GM06990 (cell line): ENCODE measurements at regions not wholly inside any gene's neighbourhood (a gene's known extent, or its start where the extent isn't known, plus 50 kb on each side); places are given as distances from the start of the nearest gene placed in this dataset.

Experiments used
- DNase-seq: peaks from one replicate; pipeline ENCODE4 v3.0.0-alpha.2; 2011; ENCODE audit not compliant: insufficient read length; ENCODE audit errors: extremely low read depth
- H3K27me3 ChIP-seq: replicated peaks from 2 replicates; pipeline ENCODE4 v1.6.0; 2011; ENCODE audit warnings: low read length; ENCODE audit not compliant: control insufficient read depth, insufficient read depth
- H3K36me3 ChIP-seq: 2 replicates; pipeline ENCODE4 v1.5.1; 2011; ENCODE audit warnings: low read length; ENCODE audit not compliant: control insufficient read depth, insufficient read depth
- H3K4me3 ChIP-seq: replicated peaks from 2 replicates; pipeline ENCODE4 v1.5.1; 2011; ENCODE audit warnings: low read depth, mild to moderate bottlenecking, control low read depth, low read length
- TF ChIP-seq, protein P1 (sequence below): IDR thresholded peaks from 2 replicates; pipeline ENCODE4 v1.5.1; 2011; ENCODE audit warnings: low read length, control low read depth, mild to moderate bottlenecking, inconsistent platforms; ENCODE audit not compliant: insufficient read depth, poor library complexity, severe bottlenecking

DNA sequence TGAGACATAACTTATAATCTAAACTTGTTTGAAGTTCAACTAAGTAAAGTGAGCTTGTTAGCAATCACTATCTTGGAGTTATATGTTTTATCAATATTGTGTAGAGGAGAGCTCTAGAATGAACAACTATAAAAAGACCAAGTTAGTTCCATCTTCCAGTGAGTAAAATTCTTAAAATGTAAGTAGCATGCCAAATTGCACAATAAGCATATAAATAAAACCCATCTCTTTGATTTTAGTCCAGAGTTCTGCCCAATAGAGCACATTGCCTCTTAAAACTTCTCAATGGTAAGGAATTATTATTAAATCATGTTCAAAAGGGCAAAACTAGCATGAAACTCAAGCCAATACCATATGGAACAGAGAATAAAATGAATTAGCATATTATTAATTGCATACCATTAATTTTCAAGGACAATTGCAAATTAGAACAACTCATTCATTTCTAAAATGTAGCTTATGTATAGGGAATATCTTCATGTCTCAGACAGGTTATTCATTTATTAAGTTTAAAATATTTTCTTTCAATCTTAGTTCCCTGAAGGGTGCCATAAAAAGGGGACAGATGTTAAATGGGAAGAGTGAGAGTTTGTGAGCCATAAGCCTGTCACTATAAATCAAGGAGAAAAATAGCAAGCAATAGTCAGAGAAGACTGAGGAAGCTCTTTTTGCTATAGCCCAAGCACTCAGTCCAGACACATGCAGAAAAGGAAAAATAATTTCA is 507.6 kb downstream of the CENPC start:
- TF ChIP-seq, protein P1, sequence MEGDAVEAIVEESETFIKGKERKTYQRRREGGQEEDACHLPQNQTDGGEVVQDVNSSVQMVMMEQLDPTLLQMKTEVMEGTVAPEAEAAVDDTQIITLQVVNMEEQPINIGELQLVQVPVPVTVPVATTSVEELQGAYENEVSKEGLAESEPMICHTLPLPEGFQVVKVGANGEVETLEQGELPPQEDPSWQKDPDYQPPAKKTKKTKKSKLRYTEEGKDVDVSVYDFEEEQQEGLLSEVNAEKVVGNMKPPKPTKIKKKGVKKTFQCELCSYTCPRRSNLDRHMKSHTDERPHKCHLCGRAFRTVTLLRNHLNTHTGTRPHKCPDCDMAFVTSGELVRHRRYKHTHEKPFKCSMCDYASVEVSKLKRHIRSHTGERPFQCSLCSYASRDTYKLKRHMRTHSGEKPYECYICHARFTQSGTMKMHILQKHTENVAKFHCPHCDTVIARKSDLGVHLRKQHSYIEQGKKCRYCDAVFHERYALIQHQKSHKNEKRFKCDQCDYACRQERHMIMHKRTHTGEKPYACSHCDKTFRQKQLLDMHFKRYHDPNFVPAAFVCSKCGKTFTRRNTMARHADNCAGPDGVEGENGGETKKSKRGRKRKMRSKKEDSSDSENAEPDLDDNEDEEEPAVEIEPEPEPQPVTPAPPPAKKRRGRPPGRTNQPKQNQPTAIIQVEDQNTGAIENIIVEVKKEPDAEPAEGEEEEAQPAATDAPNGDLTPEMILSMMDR = no peak
- H3K36me3 ChIP-seq = no peaks in the 10 kb centered on the region

DNA sequence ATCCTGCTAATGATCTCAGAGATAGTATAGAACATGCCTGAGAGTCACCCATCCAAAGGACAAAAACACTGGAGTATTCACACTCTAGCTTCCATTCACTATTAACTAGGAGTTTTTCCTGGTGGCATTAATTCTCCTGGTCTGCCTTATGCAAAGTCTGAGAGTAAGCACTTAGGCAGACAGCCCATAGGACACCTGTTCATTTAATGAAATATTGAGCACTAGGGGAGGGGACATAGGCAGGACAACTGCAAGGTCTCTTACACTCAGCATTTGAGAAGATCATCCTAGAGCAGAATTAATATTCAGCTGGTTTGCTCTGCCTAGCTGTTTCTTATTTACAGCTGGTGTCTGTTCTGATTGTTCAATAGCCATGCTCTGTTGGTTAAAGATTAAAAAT is 508.5 kb downstream of the CENPC start:
- TF ChIP-seq, protein P1 = no peak
- no peaks in the 10 kb centered on the region for H3K36me3 ChIP-seq

More for the DNA sequence above, 507.6 kb downstream of the CENPC start:
- H3K27me3 ChIP-seq = no peaks in the 10 kb centered on the region
- H3K4me3 ChIP-seq = no peak overlapping the region
- no peak for DNase-seq

DNA sequence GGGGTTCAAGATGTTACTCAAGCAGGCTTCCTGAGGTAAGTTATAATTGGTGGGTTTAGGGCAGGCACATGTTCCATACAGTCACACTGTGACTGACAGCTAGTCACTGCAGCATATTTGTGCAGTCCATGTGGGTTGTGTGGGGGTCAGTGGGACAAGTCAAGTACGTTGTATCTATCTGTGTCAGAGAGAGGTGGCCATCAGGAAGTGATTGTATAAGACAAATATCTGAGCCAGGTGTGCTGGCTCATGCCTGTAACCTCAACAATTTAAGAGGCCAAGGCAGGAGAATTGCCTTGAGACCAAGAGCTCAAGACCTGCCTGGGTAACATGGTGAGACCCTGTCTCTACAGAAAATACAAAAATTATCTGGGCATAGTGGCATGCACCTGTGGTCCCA is 509.3 kb downstream of the CENPC start:
- TF ChIP-seq, protein P1 = no peak
- DNase-seq = no peak
- no peaks in the 10 kb centered on the region for H3K27me3 ChIP-seq
- H3K36me3 ChIP-seq = no peaks in the 10 kb centered on the region
- H3K4me3 ChIP-seq = no peak overlapping the region

More for the DNA sequence above, 508.5 kb downstream of the CENPC start:
- no peak for DNase-seq
- H3K4me3 ChIP-seq = no peak overlapping the region
- H3K27me3 ChIP-seq = no peaks in the 10 kb centered on the region

DNA sequence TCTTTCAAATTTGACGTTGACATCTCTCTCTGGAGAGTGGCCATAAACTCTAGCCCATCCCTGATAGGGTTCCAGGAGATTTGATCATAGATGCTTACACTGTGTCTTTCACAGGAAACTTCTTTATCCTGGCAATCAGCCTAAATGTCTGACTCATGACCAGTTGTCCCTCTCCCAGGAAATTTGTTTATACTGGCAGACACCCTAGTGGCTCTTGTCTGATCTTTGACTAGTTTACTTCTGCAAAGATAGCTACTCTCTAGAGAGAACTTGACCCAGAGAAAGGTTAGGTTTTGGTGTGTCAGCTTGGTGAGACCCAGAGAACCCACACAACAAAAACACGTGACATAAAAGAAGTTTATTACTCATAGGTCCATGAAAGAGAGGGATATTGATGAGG is 509.8 kb downstream of the CENPC start:
- no peak for DNase-seq
- TF ChIP-seq, protein P1 = no peak
- no peaks in the 10 kb centered on the region for H3K36me3 ChIP-seq
- H3K27me3 ChIP-seq = no peaks in the 10 kb centered on the region
- no peak overlapping the region for H3K4me3 ChIP-seq

DNA sequence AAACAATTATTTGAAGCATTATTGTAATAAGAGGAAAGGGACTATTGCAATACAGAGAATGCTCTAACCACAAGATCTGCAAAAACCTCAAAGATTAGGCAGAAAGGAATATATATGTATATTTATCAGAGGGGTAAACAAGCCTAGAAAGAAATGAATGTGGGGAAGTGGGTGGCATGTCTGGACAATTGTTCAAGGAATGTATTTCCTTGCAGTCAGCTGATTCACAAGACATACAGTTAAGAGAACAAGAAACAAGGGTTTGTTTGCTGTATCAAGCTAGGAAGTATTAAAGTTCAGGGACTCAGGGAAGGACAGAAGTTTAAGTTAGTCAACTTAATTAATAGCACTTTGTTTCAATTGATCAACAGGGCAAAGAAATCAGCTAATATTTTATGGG is 514.7 kb downstream of the CENPC start:
- TF ChIP-seq, protein P1 = no peak
- no peak for DNase-seq
- Histone ChIP-seq H3K36me3 (no peaks in the 10 kb centered on the region), H3K27me3 (no peaks in the 10 kb centered on the region), H3K4me3 (no peak overlapping the region)

DNA sequence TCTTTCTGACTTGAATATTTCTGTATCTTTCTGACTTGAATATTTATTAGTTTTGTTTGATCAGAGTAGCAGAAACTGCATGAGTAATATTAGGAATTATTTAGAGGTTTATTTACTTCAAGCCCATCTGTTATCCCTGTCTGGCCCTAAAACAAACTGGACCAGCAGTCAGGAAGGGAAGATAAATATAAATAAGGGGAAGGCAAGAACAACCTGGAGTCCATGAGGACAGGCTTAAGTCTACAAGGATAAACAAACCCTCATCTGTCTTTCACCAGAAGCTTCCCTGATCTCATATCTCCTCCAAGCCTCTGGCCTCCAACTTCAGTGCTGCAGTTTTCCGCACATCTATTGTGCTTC is 524.9 kb downstream of the CENPC start:
- Histone ChIP-seq H3K4me3 (no peak overlapping the region), H3K36me3 (no peaks in the 10 kb centered on the region), H3K27me3 (no peaks in the 10 kb centered on the region)
- TF ChIP-seq, protein P1 = no peak
- no peak for DNase-seq
